H1 (cell line): ENCODE measurements at regions not wholly inside any gene's neighbourhood (a gene's known extent, or its start where the extent isn't known, plus 50 kb on each side); places are given as distances from the start of the nearest gene placed in this dataset.

Experiments
- CHD2 ChIP-seq: IDR thresholded peaks from 2 replicates; pipeline ENCODE4 v1.6.1; 2012; ENCODE audit warnings: low read length, improper control_type of control experiment
- FOSL1 ChIP-seq: IDR thresholded peaks from 2 replicates; pipeline ENCODE4 v1.6.1; 2011; ENCODE audit warnings: mild to moderate bottlenecking, low read depth, low read length, moderate library complexity; ENCODE audit not compliant: insufficient read depth
- HDAC6 ChIP-seq: IDR thresholded peaks from one replicate; pipeline ENCODE4 v1.7.1; 2012; ENCODE audit warnings: low read depth, mild to moderate bottlenecking, inconsistent platforms, low read length, moderate library complexity
- MAFK ChIP-seq: IDR thresholded peaks from 2 replicates; pipeline ENCODE4 v1.6.1; 2012; ENCODE audit warnings: low read depth, mild to moderate bottlenecking, improper control_type of control experiment, low read length
- NRF1 ChIP-seq: IDR thresholded peaks from 2 replicates; pipeline ENCODE4 v1.6.1; 2011; ENCODE audit warnings: mild to moderate bottlenecking, low read depth, low read length, improper control_type of control experiment
- POLR2AphosphoS5 ChIP-seq: IDR thresholded peaks from 2 replicates; pipeline ENCODE4 v1.6.1; 2011; ENCODE audit warnings: low read depth, low read length
- SP1 ChIP-seq: IDR thresholded peaks from 2 replicates; pipeline ENCODE4 v1.6.1; 2011; ENCODE audit warnings: low read depth, low read length
- TCF12 ChIP-seq: IDR thresholded peaks from 2 replicates; pipeline ENCODE4 v1.6.1; 2011; ENCODE audit warnings: low read depth, mild to moderate bottlenecking, low read length
- TF ChIP-seq, protein P1 (sequence below): IDR thresholded peaks from 2 replicates; pipeline ENCODE4 v1.6.1; 2012; ENCODE audit warnings: inconsistent platforms

DNA sequence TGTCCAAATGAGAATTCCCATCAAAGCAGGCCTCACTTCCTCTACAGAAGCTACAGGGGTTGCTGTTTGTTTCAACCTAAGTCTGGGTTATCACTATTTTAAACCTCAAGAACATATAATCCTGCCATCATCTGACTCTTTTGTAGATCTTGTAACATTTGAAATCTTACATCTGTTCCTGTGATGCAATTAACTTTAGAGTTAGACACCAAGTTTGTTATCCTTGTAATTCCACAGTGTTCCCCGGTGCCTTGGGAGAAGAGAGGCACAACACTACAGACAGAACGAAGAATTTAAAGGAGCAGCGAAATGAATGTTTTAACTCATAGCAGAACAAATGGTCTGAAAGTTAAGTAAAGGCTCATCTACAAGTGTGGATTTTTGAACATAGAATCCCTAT lies 116.1 kb downstream of the UCHL5 start (continued):
- TF ChIP-seq HDAC6 (no peak), TCF12 (no peak), NRF1 (no peak), POLR2AphosphoS5 (no peak), SP1 (no peak), FOSL1 (no peak), MAFK (no peak), CHD2 (no peak)
- TF ChIP-seq, protein P1, sequence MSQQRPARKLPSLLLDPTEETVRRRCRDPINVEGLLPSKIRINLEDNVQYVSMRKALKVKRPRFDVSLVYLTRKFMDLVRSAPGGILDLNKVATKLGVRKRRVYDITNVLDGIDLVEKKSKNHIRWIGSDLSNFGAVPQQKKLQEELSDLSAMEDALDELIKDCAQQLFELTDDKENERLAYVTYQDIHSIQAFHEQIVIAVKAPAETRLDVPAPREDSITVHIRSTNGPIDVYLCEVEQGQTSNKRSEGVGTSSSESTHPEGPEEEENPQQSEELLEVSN, result no peak
